ENCODE measurements at regions not wholly inside any gene's neighbourhood (a gene's known extent, or its start where the extent isn't known, plus 50 kb on each side); places are given as distances from the start of the nearest gene placed in this dataset.
"Not testable (repeated sequence)": the region's sequence is repeated elsewhere in the genome, so short reads cannot be mapped to it uniquely, and the experiment has no call there.

DNA sequence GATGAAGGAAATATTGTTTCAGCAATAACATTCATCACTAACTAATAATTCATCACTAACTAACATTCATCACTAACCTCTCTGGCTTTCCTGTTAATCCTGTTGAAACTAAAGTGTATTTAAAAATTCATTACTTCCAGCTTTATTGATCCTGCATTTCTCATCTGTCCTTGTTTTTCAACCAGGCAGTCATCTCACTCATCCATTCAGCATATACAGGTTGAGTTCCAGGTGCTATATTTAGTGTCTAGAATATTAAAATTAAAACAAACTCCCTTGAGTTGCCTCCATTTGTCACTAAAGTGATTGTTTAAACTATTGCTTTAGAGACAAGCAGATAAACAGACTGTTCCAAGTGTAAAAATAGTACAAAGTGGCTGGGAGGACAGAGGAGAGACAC, 58.1 kb downstream of the ATXN7L3B start:
- DNase-seq: no peak

DNA sequence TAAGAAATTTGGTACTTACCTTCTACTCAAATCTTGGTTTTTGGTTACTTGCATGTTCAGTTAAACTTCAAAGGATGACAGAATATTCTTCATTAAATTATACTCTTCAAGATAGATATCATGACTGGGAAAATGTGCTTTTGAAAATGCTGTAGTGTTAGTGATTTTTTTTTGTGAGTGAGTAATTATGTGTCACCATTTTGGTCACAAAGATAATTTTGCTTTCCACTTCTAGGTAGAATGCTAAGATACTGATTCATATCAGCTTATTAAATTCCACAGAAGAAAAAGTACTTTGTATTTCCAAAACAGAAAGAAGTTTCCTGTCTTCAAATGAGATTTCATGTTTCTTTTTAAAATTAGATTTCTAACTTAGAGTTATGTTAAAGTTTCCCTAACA, 61.2 kb downstream of the ATXN7L3B start:
- DNase-seq: no peak

DNA sequence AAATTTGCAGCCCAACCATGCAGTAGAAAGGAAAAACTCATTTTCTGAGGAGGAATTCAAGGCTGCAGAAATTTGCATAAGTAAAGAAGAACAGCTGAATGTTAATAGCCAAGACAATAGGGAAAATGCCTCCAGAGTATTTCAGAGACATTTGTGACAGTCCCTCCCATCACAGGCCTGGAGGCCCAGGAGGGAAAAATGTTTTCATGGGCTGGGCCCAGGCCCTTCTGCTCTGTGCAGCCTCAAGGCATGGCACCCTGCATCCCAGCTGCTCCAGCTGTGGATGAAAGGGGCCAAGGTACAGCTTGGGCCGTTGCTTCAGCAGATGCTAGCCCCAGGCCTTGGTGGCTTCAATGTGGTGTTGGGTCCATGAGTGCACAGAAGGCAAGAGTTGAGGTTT, 62.3 kb downstream of the ATXN7L3B start:
- DNase-seq: no peak

DNA sequence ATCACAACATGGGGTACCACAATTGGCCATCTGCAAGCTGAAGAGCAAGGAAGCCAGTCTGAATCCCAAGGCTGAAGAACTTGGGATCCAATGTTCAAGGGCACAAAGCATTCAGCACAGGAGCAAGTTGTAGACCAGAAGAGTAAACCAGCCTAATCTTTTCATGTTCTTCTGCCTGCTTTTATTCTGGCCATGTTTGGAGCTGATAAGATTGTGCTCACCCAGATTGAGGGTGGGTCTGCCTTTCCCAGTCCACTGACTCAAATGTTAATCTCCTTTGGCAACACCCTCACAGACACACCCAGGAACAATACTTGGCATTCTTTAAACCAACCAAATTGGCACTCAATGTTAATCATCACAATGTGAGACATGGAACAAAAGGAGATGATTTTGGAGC, 63.2 kb downstream of the ATXN7L3B start:
- not testable (repeated sequence) for DNase-seq

DNA sequence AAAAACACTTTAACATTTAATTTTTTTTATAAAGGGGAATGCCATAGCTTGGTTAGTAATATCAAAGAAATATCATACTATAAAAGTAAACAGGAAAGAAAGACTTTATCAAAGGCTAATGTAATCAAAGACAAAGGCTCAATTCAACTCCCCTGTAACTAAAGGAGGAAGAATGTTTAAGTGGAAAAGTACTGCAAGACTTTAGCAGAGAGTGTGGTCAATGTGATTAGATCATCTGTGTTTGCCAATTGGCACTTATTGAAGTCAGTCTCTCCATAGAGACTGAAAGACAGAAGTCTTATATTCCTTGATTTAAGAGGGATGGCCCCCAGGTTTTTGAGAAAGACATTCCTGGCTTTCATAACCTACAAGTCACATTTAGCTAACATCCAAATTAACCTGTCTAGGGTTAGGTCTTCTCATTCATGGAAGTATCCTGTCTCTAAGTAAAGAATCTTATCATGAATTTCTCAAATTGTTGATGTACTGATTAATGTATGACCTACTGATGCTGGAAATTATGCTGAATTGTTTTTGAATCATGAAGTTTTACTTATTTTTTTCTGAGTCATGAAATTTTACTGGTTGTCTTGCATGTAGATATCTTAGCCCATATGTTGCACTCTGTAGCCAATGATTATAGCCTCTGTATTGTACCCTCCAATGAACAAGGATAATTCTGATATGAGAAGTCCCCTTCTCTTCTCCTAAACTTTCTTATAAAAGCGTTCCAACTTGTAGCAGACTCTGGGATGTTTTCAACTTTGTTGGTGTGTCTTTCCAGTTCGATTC, 65.4 kb downstream of the ATXN7L3B start:
- no peak for DNase-seq

DNA sequence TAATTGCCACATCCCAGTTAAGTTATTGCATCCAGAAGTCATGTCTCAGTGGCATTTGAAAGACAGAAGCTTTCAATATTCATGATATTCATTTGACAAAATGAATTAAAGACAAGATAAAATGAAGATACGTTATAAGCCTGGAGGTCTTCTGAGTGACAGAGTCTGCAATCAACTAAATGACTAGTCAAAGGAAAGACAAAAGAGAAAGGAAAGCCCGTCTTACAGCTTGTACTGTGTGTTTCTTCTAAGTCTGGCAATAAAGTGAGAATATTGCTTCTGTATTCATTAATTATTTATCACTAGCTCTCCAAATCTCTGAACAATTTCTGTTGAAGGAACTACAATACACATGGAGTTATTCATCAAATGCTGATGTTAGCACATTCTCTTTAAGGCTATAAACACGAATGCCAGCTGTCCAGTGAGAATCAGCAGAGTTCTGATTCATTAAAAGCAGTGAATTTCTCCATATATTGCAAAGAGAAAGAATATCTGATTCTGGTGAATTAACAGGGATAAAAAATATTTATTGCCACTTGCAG, 70.7 kb downstream of the ATXN7L3B start:
- DNase-seq: no peak

DNA sequence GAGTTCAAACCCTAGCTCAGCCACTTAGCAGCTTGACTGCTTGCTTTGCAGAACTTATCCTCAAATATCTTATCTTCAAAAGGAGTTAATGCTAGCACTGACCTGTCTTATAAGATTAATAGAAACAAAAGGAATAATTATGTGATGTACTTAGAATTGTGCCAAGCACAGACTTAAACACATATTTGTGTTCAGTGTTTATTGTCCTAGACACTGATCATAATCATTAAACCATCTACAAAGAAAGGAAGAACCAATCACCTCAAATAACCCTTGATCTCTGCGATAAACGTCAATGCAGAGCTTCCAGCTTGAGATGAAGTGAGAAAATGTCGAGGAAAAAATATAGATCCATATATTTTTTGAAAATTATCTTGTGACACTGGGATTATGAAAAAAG, 73.1 kb downstream of the ATXN7L3B start:
- DNase-seq: no peak

DNA sequence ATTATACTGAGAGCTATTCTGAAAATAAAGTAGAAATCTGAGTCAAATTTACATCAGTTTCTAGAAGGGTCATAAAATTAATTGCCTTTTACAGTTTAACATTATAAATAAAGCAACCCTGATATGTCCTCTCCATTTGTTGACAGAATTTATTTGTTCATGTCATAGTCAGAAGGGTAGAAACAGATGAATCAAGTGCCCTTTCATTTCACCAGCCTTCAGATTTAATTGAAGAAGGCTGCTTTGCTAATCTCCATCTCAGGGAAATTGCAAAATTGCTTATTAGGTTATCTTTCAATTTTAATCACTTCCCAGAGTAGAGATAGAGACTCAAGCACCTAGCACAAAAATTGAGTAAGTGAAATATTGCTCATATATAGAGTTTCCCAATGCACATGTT, 76.8 kb downstream of the ATXN7L3B start:
- DNase-seq: no peak

DNA sequence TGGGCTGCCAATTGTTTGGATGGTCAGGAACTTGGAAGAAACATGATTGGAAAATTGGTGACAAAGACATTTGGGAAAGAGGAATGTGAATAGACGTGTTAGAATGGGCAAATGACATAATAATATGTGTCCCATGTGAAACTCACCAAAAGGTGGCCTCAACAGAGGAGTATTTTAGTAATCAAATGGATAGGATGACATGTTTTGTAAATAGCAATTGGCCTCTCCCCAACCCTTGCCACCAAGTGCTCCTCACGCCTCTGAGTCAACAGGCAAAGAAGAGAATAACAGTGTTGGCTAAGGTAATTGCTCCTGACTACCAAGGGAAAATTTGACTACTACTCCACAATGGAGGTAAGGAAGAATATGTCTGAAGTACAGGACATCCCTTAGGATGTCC, 81.4 kb downstream of the ATXN7L3B start:
- DNase-seq: no peak

DNA sequence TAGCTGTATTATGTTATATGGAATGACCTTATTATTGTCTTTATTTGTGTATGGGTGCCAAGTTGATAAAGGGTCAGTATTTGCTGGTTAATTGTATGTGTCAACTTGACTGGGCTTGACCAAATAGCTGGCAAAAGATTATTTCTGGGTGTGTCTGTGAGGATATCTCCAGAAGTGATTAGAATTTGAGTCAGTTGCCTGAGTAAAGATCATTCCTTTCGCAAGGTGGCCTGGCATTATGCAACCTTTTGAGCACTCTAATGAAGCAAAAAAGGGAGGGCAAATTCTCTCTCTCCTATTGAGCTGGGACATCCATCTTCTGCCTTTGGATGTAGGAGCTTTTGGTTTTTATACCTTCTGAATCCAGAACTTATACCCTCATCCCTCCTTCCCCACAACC, 82.2 kb downstream of the ATXN7L3B start:
- no peak for DNase-seq

DNA sequence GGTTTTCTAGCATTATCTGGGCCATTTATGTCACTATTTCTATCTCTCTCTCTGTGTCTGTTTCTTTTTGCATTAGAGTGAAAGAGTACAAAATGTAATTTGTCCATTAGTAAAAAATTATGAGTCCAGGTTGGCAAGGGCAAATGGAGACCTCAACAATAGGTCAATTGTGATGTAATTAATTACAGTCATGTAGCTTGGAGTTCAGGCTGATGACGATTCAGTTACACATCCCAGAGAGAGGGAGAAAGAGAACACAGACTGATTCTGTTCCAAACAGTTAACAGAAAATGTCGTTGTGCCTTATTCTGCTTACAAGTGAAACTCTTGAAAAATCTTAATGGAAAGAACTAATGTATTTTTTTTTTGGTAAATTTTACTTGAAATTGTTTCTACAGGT, 83.3 kb downstream of the ATXN7L3B start:
- DNase-seq: no peak

DNA sequence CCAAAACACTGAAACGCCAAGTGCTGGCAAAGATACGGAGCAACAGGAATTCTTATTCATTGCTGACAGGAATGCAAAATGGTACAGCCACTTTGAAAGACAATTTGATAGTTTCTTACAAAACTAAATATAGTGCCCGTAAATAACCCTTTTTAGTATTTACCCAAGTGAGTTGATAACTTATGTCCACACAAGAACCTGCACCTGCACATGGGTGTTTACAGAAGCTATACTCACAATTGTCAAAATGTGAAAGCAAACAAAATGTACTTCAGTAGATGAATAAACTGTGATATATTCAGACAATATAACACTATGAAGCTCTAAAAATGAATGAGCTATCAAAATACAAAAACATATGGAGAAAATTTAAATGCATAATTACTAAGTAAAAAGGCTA, 86.6 kb downstream of the ATXN7L3B start:
- DNase-seq: no peak

DNA sequence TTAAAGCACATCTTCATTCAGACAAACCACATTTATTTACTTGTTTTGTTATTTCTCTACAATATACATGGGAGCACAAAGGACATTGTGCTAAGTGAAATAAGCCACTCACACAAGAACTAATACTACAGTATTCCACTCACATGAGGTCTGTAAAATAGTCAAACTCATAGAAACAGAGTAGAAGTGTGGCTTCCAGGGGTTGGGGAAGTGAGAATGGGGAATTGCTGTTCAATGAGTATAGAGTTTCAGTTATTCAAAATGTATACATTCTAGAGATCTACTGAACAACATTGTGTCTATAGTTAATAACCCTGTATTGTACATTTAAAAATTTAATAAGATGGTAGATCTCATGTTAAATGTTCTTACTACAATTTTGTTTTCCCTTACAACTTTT, 88.8 kb downstream of the ATXN7L3B start:
- DNase-seq: no peak

DNA sequence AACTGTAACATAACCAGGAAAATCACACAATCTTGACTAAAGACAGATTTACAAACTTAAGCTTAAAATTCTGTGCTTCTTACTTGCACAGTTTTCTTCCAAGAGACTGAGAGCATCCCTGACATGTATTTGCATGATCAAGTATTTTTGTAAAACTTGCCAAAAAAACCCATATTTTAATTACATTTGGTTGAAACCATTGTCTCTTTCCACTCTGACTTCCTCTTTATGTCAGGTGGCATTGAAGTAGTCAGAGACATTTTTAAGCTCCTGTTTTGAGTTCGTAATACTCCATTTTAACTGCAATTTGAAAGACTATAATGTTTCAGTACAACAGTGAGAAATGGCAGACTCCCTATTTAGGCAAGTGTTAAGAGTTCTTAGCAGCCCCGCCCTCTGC, 103.6 kb downstream of the ATXN7L3B start:
- DNase-seq: no peak

DNA sequence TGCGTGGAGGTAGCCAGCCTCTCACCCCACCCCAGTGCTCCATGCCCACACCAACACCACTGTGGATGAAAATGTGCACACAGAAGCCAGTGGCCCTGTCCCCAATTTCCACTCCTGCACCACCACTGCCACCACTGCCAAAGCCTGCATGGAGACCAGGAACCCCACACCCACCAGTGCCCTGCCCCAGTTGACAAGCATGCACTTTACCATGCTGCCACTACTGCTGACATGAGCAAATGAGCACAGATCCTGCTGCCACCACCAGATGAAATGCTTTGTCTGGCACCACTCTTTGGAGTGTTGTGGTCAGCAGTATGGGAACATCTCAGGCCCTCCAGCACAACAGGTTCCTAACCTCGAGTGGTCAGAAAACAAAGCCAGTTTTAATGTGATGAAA, 104.1 kb downstream of the ATXN7L3B start:
- no peak for DNase-seq

DNA sequence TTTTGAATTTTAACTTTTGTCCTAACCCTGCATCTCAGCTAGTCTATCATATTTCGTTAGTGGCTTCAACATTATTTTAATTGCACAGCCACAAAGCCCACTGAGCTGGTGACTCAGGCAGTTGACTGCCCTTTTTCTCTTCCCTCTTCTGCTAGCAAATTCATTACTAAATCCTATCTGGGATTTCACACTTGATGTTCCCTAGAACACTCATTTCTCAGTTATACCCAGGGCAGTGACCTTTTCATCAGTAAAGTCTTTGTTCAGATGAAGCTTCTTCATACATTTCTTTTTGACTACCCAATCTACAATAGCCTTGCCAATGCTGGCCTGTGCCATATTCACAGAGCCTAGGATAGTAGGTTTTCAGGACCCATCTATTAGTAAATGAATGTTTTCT, 107.0 kb downstream of the ATXN7L3B start:
- DNase-seq: no peak

DNA sequence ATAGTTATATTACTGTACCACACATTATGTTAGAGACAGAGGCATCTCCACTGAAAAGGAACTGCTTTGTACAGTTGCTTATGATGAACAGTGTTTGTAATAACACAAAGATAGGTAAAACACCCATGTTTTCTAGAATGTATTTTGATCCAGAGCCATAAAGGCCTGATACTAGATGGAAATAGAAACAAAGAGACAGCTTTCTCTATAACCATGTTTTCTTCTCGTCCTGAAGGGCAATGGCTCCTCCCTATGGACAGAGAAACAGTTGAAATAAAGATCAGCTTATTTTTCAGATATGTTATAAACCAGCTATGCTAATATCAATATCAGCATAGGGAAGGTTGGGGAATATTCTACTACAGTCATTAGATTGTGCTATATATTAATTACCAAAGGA, 109.2 kb downstream of the ATXN7L3B start:
- peak; percentile 35 for DNase-seq

DNA sequence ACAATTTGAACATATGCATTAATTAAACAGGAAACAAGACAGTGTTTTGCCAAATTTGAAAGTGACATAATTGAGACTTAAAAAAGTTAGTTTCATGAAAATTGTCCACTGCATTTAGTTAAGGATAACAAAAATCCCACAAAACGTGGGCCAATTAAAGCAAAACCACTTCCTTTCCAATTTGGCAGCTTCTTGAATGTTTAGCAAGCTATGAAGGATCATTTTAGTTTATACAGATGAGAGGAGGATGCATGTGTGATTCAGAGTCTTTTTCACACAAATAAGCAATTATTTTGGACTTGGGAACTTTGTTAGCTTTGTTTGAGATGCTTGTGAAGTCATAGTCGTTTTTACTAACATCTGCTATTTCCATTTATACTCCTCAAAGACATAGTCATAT, 109.6 kb downstream of the ATXN7L3B start:
- DNase-seq: no peak

DNA sequence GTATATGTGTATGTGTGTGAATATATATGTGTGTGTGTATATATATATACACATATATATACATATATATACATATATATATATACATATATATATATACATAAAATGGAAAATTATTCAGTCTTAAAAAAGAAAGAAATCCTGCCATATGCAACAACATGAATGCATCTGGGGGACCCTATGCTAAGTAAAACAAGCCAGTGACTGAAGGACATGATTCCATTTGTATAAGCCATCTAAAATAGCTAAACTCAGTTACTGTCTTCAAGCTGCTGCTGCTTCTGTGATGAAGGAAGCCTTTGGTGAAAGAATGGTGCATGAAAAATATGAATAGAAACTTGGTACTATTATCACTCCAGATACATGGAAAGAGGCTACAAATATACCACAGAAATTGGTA, 118.6 kb downstream of the ATXN7L3B start:
- DNase-seq: no peak

DNA sequence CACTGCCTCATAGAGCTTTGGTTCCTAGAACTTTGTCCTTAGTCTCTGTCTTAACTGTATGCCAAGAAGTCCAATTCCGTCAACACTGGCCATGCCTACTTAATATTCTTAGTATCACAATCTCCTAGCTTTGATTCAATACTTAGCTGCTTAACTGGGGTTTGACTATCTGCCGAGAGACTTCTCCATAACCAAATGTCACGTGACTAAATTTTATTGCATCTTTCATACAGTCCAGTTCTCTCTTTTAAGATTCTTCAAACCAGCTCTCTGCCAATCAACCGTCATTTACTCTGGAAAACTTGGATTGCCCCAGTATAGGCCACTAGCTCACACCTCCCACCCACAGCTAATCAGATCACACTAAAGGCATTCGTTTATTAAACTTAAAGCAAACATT, 122.8 kb downstream of the ATXN7L3B start:
- no peak for DNase-seq

DNA sequence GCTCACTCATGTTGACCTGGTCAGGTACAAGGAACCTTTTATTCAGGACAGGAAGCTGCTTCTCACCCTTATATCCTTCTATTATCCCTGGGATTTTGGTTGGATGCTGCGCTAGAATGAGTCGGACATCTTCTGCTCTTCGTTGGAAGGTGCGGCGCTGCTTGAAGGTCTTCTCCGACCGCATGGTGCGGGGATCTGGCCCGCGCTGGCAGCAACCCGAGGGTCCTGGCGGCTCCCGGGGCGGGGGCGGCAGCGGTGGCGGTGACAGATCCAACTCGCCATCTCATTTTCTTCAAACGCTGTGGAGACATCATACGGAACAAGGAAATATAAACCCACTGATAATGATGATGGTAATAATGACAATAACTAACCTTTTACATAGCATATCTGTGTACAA, 126.3 kb downstream of the ATXN7L3B start:
- no peak for DNase-seq

DNA sequence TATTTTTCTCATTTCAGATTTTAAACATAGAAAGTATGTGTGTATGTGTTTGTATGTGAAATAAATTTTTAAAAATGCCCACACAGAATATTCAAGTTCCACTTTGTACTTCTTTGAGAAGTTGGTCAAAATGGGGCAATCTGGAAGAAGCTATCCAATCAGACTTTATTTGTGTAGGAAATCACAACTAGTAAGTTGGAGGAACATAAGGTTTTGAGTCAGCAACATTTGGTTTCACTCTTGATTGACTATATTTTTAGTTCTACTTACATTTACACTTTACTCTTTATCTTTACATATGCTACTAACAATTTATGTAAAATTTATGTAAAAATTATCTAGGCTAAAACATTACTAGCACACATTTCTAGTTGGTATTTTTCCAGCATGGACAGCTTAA, 128.1 kb downstream of the ATXN7L3B start:
- DNase-seq: no peak

DNA sequence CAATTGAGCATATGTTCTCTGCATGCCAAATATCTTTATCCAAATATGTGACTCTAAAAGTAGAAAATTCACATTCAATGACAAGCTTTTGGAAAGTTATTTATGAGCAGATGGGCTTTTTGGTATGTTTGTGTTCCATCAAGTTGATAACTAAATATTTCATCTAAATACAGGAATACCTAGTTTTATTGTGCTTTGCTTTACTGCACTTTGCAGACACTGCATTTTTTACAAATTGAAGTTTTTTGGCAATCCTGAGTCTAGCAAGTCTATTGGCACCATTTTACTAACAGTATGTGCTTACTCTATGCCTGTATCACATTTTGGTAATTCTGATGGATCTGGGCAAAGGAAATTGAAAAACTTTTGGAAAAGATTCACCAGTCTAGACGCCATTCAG, 133.8 kb downstream of the ATXN7L3B start:
- no peak for DNase-seq

DNA sequence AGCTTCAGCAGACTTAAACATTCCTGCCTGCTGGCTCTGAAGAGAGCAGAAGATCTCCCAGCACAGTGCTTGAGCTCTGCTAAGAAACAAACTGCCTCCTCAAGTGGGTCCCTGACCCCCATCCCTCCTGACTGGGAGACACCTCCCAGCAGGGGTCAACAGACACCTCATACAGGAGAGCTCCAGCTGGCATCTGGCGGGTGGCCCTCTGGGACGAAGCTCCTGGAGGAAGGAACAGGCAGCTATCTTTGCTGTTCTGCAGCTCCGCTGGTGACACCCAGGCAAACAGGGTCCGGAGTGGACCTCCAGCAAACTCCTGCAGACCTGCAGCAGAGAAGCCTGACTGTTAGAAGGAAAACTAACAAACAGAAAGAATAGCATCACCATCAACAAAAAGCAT, 139.3 kb downstream of the ATXN7L3B start:
- DNase-seq: not testable (repeated sequence)

DNA sequence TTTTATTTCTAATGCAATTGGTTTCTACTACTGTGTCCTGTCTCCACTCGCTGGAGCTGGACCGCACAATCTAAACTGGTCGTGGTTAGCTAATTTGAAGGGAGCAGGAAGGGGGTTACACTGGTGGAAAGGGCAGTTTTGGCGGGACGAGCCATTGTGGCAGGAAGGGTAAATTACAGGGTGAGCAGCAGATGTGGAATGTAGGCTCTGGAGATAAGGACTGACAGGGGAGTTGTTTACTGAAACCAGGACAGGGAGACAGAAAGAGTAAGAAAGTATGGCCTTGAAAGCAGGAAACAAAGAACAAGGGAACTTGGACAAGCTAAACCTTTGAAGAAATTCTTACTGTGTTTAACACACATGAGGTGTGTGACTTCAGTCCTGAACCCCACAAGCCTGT, 147.8 kb downstream of the ATXN7L3B start:
- no peak for DNase-seq
